GM19467 (cell line): ENCODE measurements at regions not wholly inside any gene's neighbourhood (a gene's known extent, or its start where the extent isn't known, plus 50 kb on each side); places are given as distances from the start of the nearest gene placed in this dataset.

Source experiments
- ATAC-seq: cut with Tn5 transposase; IDR thresholded peaks from one replicate; pipeline ENCODE4 v1.9.1; 2021; ENCODE audit warnings: mild to moderate bottlenecking, moderate library complexity; ENCODE audit not compliant: unreplicated experiment

- ATAC-seq, result no peak
Measured at GRCh38 chr5:4945296-4945695, 194.8 kb upstream of the ADAMTS16 start.

- no peak for ATAC-seq
Measured at GRCh38 chr5:4947106-4947505, 193.0 kb upstream of the ADAMTS16 start.

GRCh38 chr5:4947893-4948536 is 192.1 kb upstream of the ADAMTS16 start:
- ATAC-seq, result no peak

GRCh38 chr5:4949108-4949507 is 191.0 kb upstream of the ADAMTS16 start:
- ATAC-seq, result no peak

GRCh38 chr5:4953576-4953975 is 186.6 kb upstream of the ADAMTS16 start:
- ATAC-seq, result no peak

- no peak for ATAC-seq
Measured at GRCh38 chr5:4954048-4954447, 186.1 kb upstream of the ADAMTS16 start.

GRCh38 chr5:4963265-4963664 is 176.9 kb upstream of the ADAMTS16 start:
- ATAC-seq, result no peak

GRCh38 chr5:4969351-4969750 is 170.8 kb upstream of the ADAMTS16 start:
- no peak for ATAC-seq

- no peak for ATAC-seq
Measured at GRCh38 chr5:4970171-4970570, 170.0 kb upstream of the ADAMTS16 start.

GRCh38 chr5:4976902-4977301 is 163.2 kb upstream of the ADAMTS16 start:
- ATAC-seq, result no peak

GRCh38 chr5:4977416-4978110 is 162.6 kb upstream of the ADAMTS16 start:
- no peak for ATAC-seq

- ATAC-seq, result no peak
Measured at GRCh38 chr5:4980201-4980600, 159.9 kb upstream of the ADAMTS16 start.

- ATAC-seq, result no peak
Measured at GRCh38 chr5:4981608-4982007, 158.5 kb upstream of the ADAMTS16 start.

GRCh38 chr5:4983701-4984100 is 156.4 kb upstream of the ADAMTS16 start:
- ATAC-seq, result no peak

GRCh38 chr5:4984461-4984860 is 155.7 kb upstream of the ADAMTS16 start:
- no peak for ATAC-seq

- ATAC-seq, result no peak
Measured at GRCh38 chr5:4987431-4987830, 152.7 kb upstream of the ADAMTS16 start.

GRCh38 chr5:4989118-4989517 is 151.0 kb upstream of the ADAMTS16 start:
- no peak for ATAC-seq

- no peak for ATAC-seq
Measured at GRCh38 chr5:4990017-4990416, 150.1 kb upstream of the ADAMTS16 start.

- no peak for ATAC-seq
Measured at GRCh38 chr5:4990462-4990861, 149.7 kb upstream of the ADAMTS16 start.

GRCh38 chr5:4991925-4992324 is 148.2 kb upstream of the ADAMTS16 start:
- ATAC-seq, result no peak

- no peak for ATAC-seq
Measured at GRCh38 chr5:4995014-4995413, 145.1 kb upstream of the ADAMTS16 start.

GRCh38 chr5:5005353-5005752 is 134.8 kb upstream of the ADAMTS16 start:
- no peak for ATAC-seq

GRCh38 chr5:5006548-5006947 is 133.6 kb upstream of the ADAMTS16 start:
- no peak for ATAC-seq
